GM21825 (cell line): ENCODE measurements at regions not wholly inside any gene's neighbourhood (a gene's known extent, or its start where the extent isn't known, plus 50 kb on each side); places are given as distances from the start of the nearest gene placed in this dataset.

Experiments used
- ATAC-seq: cut with Tn5 transposase; IDR thresholded peaks from one replicate; pipeline ENCODE4 v1.9.1; 2021; ENCODE audit warnings: mild to moderate bottlenecking, moderate library complexity; ENCODE audit not compliant: unreplicated experiment

DNA sequence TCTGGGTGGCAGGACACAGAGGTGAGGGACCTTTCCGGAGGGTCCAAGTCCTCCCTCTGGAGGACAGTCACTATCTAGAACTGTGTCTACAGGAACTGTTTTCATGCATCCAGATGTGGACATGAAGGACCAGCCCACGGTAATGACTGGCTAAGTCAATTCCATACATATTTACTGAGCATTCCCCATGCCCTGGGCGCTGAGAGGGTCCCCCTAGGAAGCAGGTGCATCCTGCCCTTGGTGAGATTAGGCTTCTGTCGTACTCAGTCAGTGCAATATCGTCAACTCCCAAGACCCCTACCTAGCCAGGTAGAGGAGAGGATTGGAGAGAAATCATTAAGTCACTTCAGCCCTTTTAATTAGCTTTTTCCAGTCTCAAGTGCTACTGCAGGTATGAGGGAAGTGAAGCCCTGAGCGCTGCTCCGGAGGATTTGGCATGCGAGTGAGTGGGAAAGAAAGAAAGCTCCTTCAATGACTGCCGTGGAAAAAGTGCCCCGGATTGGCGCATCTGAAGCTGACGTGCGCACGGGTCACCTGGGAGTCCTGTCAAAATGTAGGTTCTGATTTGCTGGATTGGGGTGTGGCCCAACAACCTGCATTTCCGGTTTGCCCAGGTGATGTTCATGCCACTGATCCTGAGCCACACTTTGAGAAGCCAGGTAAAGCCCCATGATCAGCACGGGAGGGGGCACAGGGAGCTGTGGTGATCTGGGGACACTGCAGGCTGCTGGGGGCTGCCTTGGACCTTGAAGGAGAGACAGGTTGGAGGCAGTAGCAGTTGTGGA lies 367.4 kb upstream of the TNRC6C start:
- no peak for ATAC-seq

- ATAC-seq = no peak
Observed at GRCh38 chr17:77592106-77592865, 366.2 kb upstream of the TNRC6C start.

DNA sequence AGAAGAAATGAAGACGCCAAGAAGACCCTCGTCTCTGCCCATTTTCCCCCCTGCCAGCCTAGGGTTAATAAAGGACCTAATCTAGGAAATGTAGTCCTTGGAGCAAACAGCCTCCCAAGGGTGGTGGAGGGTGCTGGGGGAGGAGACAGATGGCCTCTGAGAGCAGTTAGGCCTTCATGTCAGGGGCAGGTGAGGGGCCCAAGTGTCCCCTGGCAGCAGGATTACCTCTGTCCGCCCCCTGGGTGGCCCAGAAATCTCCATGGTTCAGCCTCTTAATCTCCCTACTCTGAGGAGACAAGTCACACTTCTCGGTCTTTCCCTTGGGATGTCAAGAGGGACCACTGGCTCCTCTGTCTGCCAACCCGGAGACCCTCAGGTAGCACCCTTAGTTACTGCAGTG lies 365.4 kb upstream of the TNRC6C start:
- no peak for ATAC-seq

- ATAC-seq = no peak
Observed at GRCh38 chr17:77594416-77595209, 363.9 kb upstream of the TNRC6C start.

- ATAC-seq = no peak
Observed at GRCh38 chr17:77596491-77597417, 361.7 kb upstream of the TNRC6C start.

- no peak for ATAC-seq
Observed at GRCh38 chr17:77597418-77598240, 360.9 kb upstream of the TNRC6C start.

GRCh38 chr17:77598241-77598620 lies 360.3 kb upstream of the TNRC6C start:
- ATAC-seq = no peak

DNA sequence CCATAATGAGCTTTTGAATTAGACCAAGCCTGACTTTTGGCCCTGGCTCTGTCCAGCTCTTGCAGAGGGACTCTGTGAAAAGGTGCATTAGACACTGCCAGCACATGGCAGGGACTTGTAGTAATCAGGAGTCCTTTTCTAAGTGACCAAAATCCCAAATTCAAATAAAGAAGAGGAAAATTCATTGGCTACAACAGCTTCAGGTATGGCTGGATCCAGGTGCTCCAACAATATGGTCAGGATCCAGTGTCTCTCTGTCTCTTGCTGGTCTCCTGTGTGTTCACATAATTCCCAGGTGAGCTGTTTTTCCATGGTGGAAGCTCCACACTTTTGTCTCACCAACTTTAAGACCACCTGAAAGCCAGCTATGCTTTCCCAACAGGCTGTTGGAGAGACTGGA lies 358.8 kb upstream of the TNRC6C start:
- ATAC-seq = no peak

- no peak for ATAC-seq
Observed at GRCh38 chr17:77600346-77600745, 358.2 kb upstream of the TNRC6C start.

DNA sequence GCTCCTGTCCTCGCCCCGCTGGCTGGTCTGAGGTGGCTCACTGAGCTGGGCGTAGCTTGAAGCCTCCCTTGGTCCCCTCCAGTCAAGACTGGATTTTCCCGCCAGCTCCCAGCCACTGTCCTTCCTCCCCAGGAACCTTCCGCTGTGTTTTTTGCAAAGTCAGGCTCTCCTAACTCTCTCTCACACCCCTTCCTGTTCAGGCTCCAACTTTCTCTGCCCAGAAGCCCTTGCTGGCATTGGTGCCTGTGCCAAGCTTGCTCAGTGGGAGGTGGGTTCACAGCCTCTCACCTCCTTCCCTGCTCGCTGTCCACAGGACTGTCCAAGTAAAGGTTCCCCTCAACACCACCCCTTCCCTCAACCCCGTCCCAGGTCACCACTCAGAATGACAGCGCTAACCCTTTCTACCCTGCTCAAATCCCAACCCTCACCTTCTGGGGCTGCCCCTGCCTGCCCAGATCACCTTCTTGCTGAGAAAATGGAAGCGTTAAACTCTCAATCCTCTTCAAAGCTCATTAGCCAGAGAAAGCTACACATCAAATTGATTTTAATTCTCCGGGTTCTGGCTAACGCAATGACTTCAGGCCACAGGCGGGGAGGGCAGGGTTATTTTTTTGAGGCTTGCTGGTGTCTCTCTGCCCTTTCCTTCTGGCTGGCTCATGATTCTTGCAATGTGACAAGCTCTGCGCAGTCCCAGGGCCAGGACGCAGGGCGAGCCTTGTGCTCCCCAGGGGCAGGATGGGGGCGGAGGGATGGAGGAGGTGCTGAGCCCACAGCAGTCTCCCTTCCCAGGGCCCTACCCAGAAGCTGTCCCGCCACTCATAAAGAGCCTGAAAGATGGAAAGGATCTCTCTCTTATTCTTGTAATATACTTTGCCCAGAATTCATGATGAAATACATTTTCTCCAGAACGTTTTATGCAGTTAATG lies 357.2 kb upstream of the TNRC6C start:
- ATAC-seq = no peak

- no peak for ATAC-seq
Observed at GRCh38 chr17:77602062-77602746, 356.3 kb upstream of the TNRC6C start.

GRCh38 chr17:77602883-77603640 lies 355.4 kb upstream of the TNRC6C start:
- no peak for ATAC-seq

GRCh38 chr17:77604301-77604972 lies 354.1 kb upstream of the TNRC6C start:
- no peak for ATAC-seq

GRCh38 chr17:77604973-77605313 lies 353.6 kb upstream of the TNRC6C start:
- ATAC-seq = no peak

DNA sequence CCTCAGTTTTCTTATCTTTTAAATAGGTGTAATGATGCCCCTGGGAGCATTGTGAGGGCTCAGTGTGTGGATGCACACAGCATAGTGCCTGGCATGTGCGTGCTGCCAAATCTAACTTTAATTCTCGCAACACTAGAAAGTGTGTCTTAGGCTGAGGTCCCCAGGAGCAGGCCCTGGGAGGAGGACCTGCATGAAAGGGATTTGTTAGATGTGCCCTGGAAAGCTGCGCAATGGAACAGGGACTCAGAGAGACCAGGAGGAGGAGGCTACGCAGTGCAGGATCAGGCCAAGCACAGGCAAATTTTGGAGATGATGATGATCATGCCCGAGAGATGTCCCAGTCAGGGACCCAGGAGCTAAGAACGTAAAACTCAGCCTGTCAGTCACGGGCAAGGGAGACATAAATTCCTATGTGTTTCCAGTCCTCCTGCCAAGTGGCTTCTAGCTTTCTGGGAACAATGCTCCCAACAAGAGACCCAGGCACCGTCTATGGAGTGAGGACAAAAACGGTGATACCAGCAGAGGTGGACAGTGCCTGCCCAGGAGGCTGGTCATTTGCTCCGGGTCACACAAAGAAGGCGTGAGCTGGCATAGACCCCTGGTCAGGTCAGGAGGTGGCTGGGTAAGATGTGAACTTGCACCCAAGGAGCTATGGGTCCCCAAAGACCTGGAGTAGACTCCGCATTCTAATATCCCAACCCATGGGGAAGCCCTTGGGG lies 352.2 kb upstream of the TNRC6C start:
- ATAC-seq = no peak

DNA sequence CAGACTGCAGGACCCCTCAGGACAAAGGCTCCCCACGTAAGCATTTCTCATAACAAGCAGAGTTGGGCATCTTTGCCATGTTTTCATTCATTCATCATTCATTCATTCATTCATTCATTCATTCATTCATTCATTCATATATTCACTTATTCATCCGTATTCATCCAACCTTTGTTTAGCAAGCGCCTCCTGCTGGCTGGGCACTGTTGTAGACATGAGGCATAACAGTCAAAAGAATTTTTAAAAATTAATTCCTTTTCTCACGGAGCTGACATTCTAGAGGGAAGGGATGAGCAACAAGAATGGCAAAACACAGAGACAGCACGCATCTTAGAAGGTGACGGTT lies 351.7 kb upstream of the TNRC6C start:
- ATAC-seq = no peak
